PC-3 (cell line): ENCODE measurements at regions not wholly inside any gene's neighbourhood (a gene's known extent, or its start where the extent isn't known, plus 50 kb on each side); places are given as distances from the start of the nearest gene placed in this dataset.

Experiments used
- EZH2 ChIP-seq: fragments of 300-600 bp; sonication (generic); IDR thresholded peaks from one replicate; pipeline ENCODE4 v1.6.1; 2017; ENCODE audit warnings: antibody characterized with exemption, mild to moderate bottlenecking, low read length; ENCODE audit not compliant: unreplicated experiment
- TF ChIP-seq, protein P1 (sequence below): fragments of 300-600 bp; sonication (generic); conservative IDR thresholded peaks from 2 replicates; pipeline ENCODE4 v1.5.1; 2017; ENCODE audit warnings: antibody characterized with exemption, low read depth, mild to moderate bottlenecking, low read length

DNA sequence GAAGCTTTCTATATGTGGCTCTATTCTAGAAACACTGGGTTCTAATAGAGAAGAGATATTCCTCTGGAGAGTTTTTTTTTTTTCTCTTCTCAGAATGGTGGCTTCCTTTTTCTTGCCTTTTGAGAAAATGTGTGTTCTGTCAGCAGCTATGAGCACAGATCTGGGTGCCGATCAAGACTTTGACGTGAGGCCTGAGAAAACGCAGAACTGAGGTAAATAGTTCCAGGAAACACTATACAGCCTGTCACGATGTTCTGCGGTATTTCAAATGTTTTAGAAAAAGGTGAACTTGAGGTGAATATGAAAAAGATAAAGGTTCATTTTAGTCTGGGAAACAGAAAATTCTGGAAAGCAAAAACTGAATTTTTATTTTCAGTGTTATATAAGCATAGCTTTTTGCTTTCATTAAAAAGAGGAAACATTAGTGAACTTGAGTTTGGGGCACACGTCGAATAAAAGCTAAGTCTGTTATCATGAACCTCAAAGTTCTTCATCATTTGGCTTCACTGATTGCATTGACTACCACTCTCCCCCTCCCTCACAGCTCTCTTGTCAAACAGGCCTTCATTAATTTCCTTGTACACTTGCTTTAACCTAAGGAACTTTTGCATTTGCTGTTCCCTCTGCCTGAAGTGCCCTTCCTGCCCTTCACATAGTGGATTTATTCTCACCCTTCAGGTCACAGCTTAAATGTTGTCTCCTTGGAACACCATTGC lies 265.1 kb downstream of the NFKBIZ start:
- no peak for TF ChIP-seq EZH2
- TF ChIP-seq, protein P1, sequence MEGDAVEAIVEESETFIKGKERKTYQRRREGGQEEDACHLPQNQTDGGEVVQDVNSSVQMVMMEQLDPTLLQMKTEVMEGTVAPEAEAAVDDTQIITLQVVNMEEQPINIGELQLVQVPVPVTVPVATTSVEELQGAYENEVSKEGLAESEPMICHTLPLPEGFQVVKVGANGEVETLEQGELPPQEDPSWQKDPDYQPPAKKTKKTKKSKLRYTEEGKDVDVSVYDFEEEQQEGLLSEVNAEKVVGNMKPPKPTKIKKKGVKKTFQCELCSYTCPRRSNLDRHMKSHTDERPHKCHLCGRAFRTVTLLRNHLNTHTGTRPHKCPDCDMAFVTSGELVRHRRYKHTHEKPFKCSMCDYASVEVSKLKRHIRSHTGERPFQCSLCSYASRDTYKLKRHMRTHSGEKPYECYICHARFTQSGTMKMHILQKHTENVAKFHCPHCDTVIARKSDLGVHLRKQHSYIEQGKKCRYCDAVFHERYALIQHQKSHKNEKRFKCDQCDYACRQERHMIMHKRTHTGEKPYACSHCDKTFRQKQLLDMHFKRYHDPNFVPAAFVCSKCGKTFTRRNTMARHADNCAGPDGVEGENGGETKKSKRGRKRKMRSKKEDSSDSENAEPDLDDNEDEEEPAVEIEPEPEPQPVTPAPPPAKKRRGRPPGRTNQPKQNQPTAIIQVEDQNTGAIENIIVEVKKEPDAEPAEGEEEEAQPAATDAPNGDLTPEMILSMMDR = no peak
